Thymus (tissue), 11 donors: ENCODE measurements at regions not wholly inside any gene's neighbourhood (a gene's known extent, or its start where the extent isn't known, plus 50 kb on each side); places are given as distances from the start of the nearest gene placed in this dataset.

Source experiments
- DNase-seq, 9 donors: peaks; one replicate each; pipeline ENCODE4 v3.0.0-alpha.2; 2013; ENCODE audit warnings: low spot score in 9 of 9, low read depth in 6 of 9, missing footprints in 1 of 9
- H3K27ac ChIP-seq, 2 donors: one replicate each; pipeline ENCODE4 v1.5.1; 2013; ENCODE audit warnings: control low read depth in 1 of 2, low read depth in 1 of 2, low read length in 1 of 2, mild to moderate bottlenecking in 1 of 2, moderate library complexity in 1 of 2
- H3K27me3 ChIP-seq, 2 donors: one replicate each; pipeline ENCODE4 v1.5.1; 2013; ENCODE audit warnings: low read length in 1 of 2; ENCODE audit not compliant: control insufficient read depth in 2 of 2, insufficient read depth in 1 of 2
- H3K36me3 ChIP-seq, 2 donors: one replicate each; pipeline ENCODE4 v1.5.1; 2013; ENCODE audit warnings: low read length in 1 of 2, mild to moderate bottlenecking in 1 of 2, moderate library complexity in 1 of 2; ENCODE audit not compliant: control insufficient read depth in 2 of 2, insufficient read depth in 2 of 2
- H3K4me1 ChIP-seq, 2 donors: one replicate each; pipeline ENCODE4 v1.5.1; 2013; ENCODE audit warnings: low read length in 2 of 2; ENCODE audit not compliant: control insufficient read depth in 2 of 2, insufficient read depth in 2 of 2
- H3K4me3 ChIP-seq, 2 donors: one replicate each; pipeline ENCODE4 v1.5.1; 2013; ENCODE audit warnings: low read length in 2 of 2, control low read depth in 1 of 2, mild to moderate bottlenecking in 1 of 2
- H3K9me3 ChIP-seq, 2 donors: one replicate each; pipeline ENCODE4 v1.5.1; 2013; ENCODE audit warnings: low read length in 1 of 2, mild to moderate bottlenecking in 1 of 2; ENCODE audit not compliant: control insufficient read depth in 2 of 2, insufficient read depth in 1 of 2
- WGBS: extraction: QIAGEN DNeasy Blood & Tissue Kit; methylation state at CpG from one replicate; pipeline ENCODE4 v1.1.7; 2013; 5-methylcytosine and 5-hydroxymethylcytosine counted together
- donor health status: healthy.

DNA sequence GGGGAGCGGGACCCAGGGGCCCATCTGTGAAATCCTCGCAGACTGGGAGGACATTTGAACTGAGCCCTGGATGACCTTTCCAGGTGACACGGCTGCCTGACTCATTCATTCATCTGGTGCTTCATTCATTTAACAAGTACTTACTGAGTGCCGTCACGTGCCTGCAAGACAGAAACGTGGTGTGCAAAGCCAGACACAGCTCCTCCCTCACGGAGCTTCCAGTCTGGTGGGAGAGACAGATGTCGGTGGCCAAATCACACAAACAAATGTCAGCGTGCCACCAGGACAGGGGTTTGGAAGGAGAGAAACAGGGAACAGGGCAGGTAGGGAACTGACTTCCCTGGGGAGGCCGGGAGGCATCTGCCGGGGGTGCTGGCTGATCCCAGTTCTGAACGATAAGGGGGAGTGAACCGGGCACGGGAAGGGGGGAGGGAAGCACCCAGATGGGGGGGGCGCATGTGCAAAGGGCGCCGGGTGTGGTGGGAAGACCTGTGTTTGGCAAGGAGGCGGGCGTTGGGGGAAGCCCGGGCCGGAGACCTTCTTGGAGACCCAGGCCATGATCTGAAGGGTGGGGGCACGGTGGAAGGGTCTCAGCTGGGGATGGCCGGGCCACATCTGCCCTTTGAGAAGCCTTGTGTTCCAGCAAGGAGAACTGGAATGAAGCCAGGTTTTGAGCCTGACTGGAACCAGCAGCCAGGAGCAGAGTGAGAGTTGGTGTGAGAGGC, 93.6 kb upstream of the CIBAR2 start:
- DNase-seq, result no peak
- WGBS, result 92% methylated on average over 23 of the region's 23 CpGs
- Histone ChIP-seq H3K27me3 (peaks cover 0 to 3% of the 10 kb centered on the region in 2 donors), H3K9me3 (peaks cover 10 to 17% of the 10 kb centered on the region in 2 donors), H3K27ac (no peak overlapping the region), H3K4me3 (no peak overlapping the region), H3K4me1 (peaks cover 0 to 15% of the 10 kb centered on the region in 2 donors), H3K36me3 (no peaks in the 10 kb centered on the region)

DNA sequence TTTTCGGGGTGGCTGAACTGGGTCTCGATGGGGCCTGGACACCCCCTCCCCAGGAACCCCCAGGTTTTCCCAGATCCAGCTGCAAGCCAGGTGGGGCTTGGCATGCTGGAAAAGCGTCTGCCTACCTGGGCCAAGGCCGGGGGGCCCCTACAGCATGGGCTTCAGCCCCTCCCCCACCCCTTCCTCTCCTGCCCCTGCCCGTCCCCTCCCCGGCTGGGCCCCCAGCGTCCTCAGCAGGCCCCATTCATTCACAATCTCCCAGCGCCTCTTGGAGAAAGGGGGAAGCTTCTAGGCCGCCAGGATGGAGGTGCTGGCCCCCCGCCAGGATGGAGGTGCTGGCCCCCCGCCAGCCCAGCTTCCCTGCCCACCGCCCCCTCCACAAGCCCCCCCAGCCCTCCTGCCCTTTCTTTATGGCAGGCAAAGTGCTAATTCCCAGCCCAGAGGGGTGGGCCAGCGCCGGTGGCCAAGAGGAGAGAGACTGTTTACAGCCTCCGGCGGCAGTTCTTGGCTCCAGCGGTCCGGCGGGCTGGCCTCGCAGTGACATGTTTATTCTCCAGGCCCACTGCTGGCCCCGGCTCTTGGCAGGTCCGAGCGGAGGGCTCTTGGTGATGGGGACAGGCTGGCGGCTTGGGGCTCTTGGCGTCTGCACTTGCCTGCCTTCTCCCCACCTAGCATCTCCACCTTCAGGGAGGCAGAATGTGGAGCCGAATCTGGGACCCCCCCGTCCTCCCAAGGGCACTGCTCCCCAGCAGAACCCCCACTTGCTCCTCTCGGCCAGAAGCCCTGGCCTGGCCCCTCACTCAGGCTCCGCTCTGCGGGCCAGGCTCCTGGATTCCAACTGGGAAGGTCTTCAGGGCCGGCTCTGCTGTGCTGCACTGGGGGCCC, 94.4 kb upstream of the CIBAR2 start:
- WGBS, result 62% methylated on average over 31 of the region's 31 CpGs
- no peak overlapping the region for H3K27ac ChIP-seq
- DNase-seq, result no peak
- no peak overlapping the region for H3K4me3 ChIP-seq
- peaks cover 0 to 15% of the 10 kb centered on the region in 2 donors for H3K4me1 ChIP-seq
- H3K9me3 ChIP-seq, result peaks cover 10 to 17% of the 10 kb centered on the region in 2 donors
- peaks cover 0 to 3% of the 10 kb centered on the region in 2 donors for H3K27me3 ChIP-seq
- no peaks in the 10 kb centered on the region for H3K36me3 ChIP-seq

DNA sequence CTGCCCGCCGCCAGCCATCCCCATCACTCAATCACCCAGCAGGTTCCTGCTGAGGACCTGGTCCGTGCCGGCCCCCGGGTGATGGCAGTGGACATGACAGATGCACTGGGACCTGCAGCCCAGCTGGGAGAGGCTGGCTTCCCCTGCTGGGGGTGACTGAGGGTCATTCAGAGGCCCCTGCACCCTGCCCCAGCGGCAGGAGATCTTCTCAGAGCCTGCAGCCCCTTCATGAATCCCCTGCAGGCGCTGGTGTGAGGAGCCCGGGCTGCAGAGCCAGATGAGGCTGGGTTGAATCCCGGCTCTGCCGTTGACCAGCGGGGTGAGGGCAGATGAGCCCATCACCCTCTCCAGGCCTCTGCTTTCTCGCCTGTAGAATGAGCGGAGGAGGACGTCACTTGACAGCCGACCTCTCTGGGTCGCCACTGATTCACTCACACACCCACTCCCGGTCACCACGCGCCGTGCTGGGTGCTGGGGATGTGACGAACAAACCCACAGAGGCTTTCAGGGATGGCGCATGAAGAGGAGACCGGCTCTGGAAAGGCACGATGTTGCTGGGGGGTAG, 95.2 kb upstream of the CIBAR2 start:
- no peak overlapping the region for H3K27ac ChIP-seq
- no peak for DNase-seq
- WGBS, result 95% methylated on average over 24 of the region's 24 CpGs

DNA sequence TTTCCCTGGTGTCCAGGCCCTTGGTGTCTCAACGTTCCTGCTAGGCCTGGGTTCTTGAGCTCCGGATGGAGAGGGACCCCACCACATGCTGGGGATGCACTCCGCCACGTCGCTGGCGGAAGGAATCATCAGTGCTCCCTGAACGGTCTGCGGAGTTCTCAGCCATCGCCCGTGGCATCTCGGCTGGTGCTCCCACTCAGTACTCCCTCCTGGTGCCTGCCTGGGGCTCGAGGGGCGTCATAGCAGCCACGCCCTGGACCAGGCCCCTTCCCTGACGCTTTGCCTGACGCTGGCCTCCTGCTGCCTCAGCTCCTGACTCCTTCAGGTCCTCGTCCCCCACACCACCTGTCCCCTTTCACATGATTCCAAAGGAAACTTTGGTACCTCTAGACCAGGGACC, 95.9 kb upstream of the CIBAR2 start:
- WGBS, result 97% methylated on average over 17 of the region's 17 CpGs
- no peak overlapping the region for H3K4me3 ChIP-seq
- H3K36me3 ChIP-seq, result no peaks in the 10 kb centered on the region
- H3K4me1 ChIP-seq, result peaks cover 0 to 8% of the 10 kb centered on the region in 2 donors
- no peak overlapping the region for H3K27ac ChIP-seq
- H3K27me3 ChIP-seq, result peaks cover 0 to 3% of the 10 kb centered on the region in 2 donors
- no peak for DNase-seq
- peaks cover 10 to 17% of the 10 kb centered on the region in 2 donors for H3K9me3 ChIP-seq

More for the DNA sequence above, 95.2 kb upstream of the CIBAR2 start:
- peaks cover 10 to 17% of the 10 kb centered on the region in 2 donors for H3K9me3 ChIP-seq
- H3K27me3 ChIP-seq, result peaks cover 0 to 3% of the 10 kb centered on the region in 2 donors
- no peak overlapping the region for H3K4me3 ChIP-seq
- H3K36me3 ChIP-seq, result no peaks in the 10 kb centered on the region
- peaks cover 0 to 11% of the 10 kb centered on the region in 2 donors for H3K4me1 ChIP-seq

- H3K27ac ChIP-seq, result no peak overlapping the region
Measured at GRCh38 chr16:85208643-85209520, 96.6 kb upstream of the CIBAR2 start.

GRCh38 chr16:85209526-85210121, 97.4 kb upstream of the CIBAR2 start:
- Histone ChIP-seq H3K27me3 (peaks cover 0 to 3% of the 10 kb centered on the region in 2 donors), H3K9me3 (peaks cover 10 to 17% of the 10 kb centered on the region in 2 donors), H3K27ac (no peak overlapping the region), H3K4me3 (no peak overlapping the region), H3K4me1 (peaks cover 0 to 8% of the 10 kb centered on the region in 2 donors), H3K36me3 (no peaks in the 10 kb centered on the region)
- 96% methylated on average over 17 of the region's 17 CpGs for WGBS
- no peak for DNase-seq

More at GRCh38 chr16:85208643-85209520, 96.6 kb upstream of the CIBAR2 start:
- H3K4me3 ChIP-seq, result no peak overlapping the region
- WGBS, result 97% methylated on average over 38 of the region's 38 CpGs
- no peak for DNase-seq
- H3K36me3 ChIP-seq, result no peaks in the 10 kb centered on the region
- peaks cover 0 to 8% of the 10 kb centered on the region in 2 donors for H3K4me1 ChIP-seq
- H3K27me3 ChIP-seq, result peaks cover 0 to 3% of the 10 kb centered on the region in 2 donors
- H3K9me3 ChIP-seq, result peaks cover 10 to 17% of the 10 kb centered on the region in 2 donors

DNA sequence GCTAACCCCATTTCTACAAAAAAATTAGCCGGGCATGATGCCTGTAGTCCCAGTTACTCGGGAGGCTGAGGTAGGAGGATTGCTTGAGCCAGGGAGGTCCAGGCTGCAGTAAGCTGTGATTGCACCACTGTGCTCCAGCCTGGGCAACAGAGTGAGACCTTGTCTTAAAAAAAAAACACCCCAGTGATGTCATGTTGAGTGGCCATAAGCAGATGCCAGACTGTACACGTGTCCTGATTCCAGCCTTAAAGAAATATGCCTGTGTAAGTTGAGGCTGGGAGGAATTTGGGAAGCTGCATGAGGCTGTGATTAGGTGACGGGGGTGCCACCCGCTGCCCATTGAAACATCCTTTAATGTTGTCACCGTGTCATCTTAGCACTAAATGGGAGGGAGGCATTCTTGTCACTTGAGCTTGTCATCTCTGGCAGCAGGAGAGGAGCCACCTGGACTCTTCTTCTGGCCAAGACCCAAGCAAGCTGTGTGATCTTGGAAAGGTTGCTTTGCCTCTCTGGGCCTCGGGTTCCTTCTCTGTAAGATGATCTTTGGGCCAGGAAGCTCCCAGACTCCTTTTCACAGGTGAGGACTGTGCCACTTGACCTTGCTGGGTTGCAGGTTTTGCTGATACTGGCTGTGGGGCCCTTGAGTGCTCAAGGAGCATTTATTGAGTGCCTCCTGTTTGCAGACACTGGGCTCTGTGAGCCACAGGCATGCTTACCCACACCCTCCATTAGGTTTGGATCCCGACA, 98.3 kb upstream of the CIBAR2 start:
- no peak for DNase-seq
- H3K27ac ChIP-seq, result no peak overlapping the region
- H3K9me3 ChIP-seq, result peaks cover 10 to 17% of the 10 kb centered on the region in 2 donors
- H3K4me3 ChIP-seq, result no peak overlapping the region
- no peaks in the 10 kb centered on the region for H3K36me3 ChIP-seq
- H3K4me1 ChIP-seq, result peaks cover 0 to 8% of the 10 kb centered on the region in 2 donors
- 91% methylated on average over 8 of the region's 8 CpGs for WGBS
- peaks cover 0 to 3% of the 10 kb centered on the region in 2 donors for H3K27me3 ChIP-seq
